Fibroblast of lung (primary cell): ENCODE measurements at regions not wholly inside any gene's neighbourhood (a gene's known extent, or its start where the extent isn't known, plus 50 kb on each side); places are given as distances from the start of the nearest gene placed in this dataset.

ENCODE experiments used
- DNase-seq, 2 donors: peaks; one replicate each; pipeline versions ENCODE4 v3.0.0 to v3.0.0-alpha.2; 2010; ENCODE audit warnings: low read depth in 2 of 2
- H2AFZ ChIP-seq: 2 replicates; pipeline ENCODE4 v1.5.1; 2012; ENCODE audit warnings: low read length, control low read depth, inconsistent platforms
- H3K27ac ChIP-seq: 2 replicates; pipeline ENCODE4 v1.5.1; 2011; ENCODE audit warnings: low read length, control low read depth; ENCODE audit not compliant: insufficient read depth
- H3K27me3 ChIP-seq: 2 replicates; pipeline ENCODE4 v1.5.1; 2011; ENCODE audit warnings: mild to moderate bottlenecking, low read length; ENCODE audit not compliant: control insufficient read depth, insufficient read depth
- H3K36me3 ChIP-seq: 2 replicates; pipeline ENCODE4 v1.5.1; 2011; ENCODE audit warnings: low read length; ENCODE audit not compliant: control insufficient read depth, insufficient read depth
- H3K4me1 ChIP-seq: 2 replicates; pipeline ENCODE4 v1.5.1; 2011; ENCODE audit warnings: low read length; ENCODE audit not compliant: control insufficient read depth, insufficient read depth; ENCODE audit errors: extremely low read depth
- H3K4me2 ChIP-seq: 2 replicates; pipeline ENCODE4 v1.5.1; 2011; ENCODE audit warnings: low read length, control low read depth; ENCODE audit not compliant: insufficient read depth; ENCODE audit errors: extremely low read depth
- H3K4me3 ChIP-seq, 4 experiments: fragments of 200-600 bp in 1 of 4; sonication (generic) in 1 of 4; replicated peaks in 1 of 4; 2 replicates each; pipeline ENCODE4 v1.5.1; 2011 to 2016; ENCODE audit warnings: low read length in 4 of 4, low read depth in 3 of 4, mild to moderate bottlenecking in 3 of 4, control low read depth in 2 of 4, inconsistent platforms in 1 of 4, mixed read lengths in 1 of 4; ENCODE audit not compliant: insufficient read depth in 1 of 4; ENCODE audit errors: control extremely low read depth in 1 of 4
- H3K79me2 ChIP-seq: 2 replicates; pipeline ENCODE4 v1.5.1; 2012; ENCODE audit warnings: mild to moderate bottlenecking, low read length, inconsistent platforms; ENCODE audit not compliant: control insufficient read depth, insufficient read depth
- H3K9ac ChIP-seq: 2 replicates; pipeline ENCODE4 v1.5.1; 2011; ENCODE audit warnings: mild to moderate bottlenecking, low read length, control low read depth; ENCODE audit not compliant: insufficient read depth
- H3K9me3 ChIP-seq: 2 replicates; pipeline ENCODE4 v1.5.1; 2012; ENCODE audit warnings: low read depth, low read length; ENCODE audit not compliant: control insufficient read depth, insufficient read depth
- H4K20me1 ChIP-seq: 2 replicates; pipeline ENCODE4 v1.5.1; 2011; ENCODE audit warnings: low read length; ENCODE audit not compliant: control insufficient read depth, insufficient read depth; ENCODE audit errors: extremely low read depth
- CTCF ChIP-seq, 2 donors: IDR thresholded peaks in 1 of 2; conservative IDR thresholded peaks in 1 of 2; 1 replicate in 1 of 2; 2 replicates in 1 of 2; pipeline ENCODE4 v1.5.1; 2011 to 2012; ENCODE audit warnings: low read length in 2 of 2, control low read depth in 1 of 2, inconsistent platforms in 1 of 2, low read depth in 1 of 2, mild to moderate bottlenecking in 1 of 2
- EZH2 ChIP-seq: IDR thresholded peaks from 2 replicates; pipeline ENCODE4 v1.5.1; 2012; ENCODE audit warnings: low read length, control low read depth, mild to moderate bottlenecking; ENCODE audit errors: missing control alignments

- DNase-seq, result no peak
- Histone ChIP-seq H3K79me2 (no peaks in the 10 kb centered on the region), H4K20me1 (no peaks in the 10 kb centered on the region), H3K4me1 (peaks cover 4% of the 10 kb centered on the region), H3K27ac (no peak overlapping the region), H2AFZ (no peak overlapping the region), H3K36me3 (no peaks in the 10 kb centered on the region), H3K9ac (no peak overlapping the region), H3K4me2 (no peak overlapping the region), H3K9me3 (no peaks in the 10 kb centered on the region), H3K4me3 (no peak overlapping the region), H3K27me3 (no peaks in the 10 kb centered on the region)
- TF ChIP-seq CTCF (conservative IDR thresholded peaks at IDR 0.05 in 1 of 2, IDR thresholded peaks at IDR 0.05 in 1 of 2; ENCODE audit: low read depth in 1 of 2, low read length in 2 of 2) (no peak), EZH2 (no peak)
Measured at GRCh38 chr4:110851989-110852388, 229.1 kb upstream of the PITX2 start.

- no peak for TF ChIP-seq EZH2
- no peak for TF ChIP-seq CTCF (conservative IDR thresholded peaks at IDR 0.05 in 1 of 2, IDR thresholded peaks at IDR 0.05 in 1 of 2; ENCODE audit: low read depth in 1 of 2, low read length in 2 of 2)
- Histone ChIP-seq H3K4me3 (no peak overlapping the region), H3K27me3 (no peaks in the 10 kb centered on the region), H3K79me2 (no peaks in the 10 kb centered on the region), H3K27ac (no peak overlapping the region), H3K9me3 (no peaks in the 10 kb centered on the region), H3K4me2 (no peak overlapping the region), H3K36me3 (no peaks in the 10 kb centered on the region), H3K4me1 (peaks cover 4% of the 10 kb centered on the region), H4K20me1 (no peaks in the 10 kb centered on the region), H3K9ac (no peak overlapping the region), H2AFZ (no peak overlapping the region)
- DNase-seq, result no peak
Measured at GRCh38 chr4:110852793-110853192, 229.9 kb upstream of the PITX2 start.

- H4K20me1 ChIP-seq, result no peaks in the 10 kb centered on the region
Measured at GRCh38 chr4:110853242-110853641, 230.4 kb upstream of the PITX2 start.

More at GRCh38 chr4:110853242-110853641, 230.4 kb upstream of the PITX2 start:
- DNase-seq, result no peak
- H3K27ac ChIP-seq, result no peak overlapping the region
- H3K27me3 ChIP-seq, result no peaks in the 10 kb centered on the region
- no peak overlapping the region for H3K9ac ChIP-seq
- H3K4me1 ChIP-seq, result peaks cover 4% of the 10 kb centered on the region
- H3K9me3 ChIP-seq, result no peaks in the 10 kb centered on the region
- H3K4me3 ChIP-seq, result no peak overlapping the region
- no peak for TF ChIP-seq EZH2
- TF ChIP-seq CTCF (conservative IDR thresholded peaks at IDR 0.05 in 1 of 2, IDR thresholded peaks at IDR 0.05 in 1 of 2; ENCODE audit: low read depth in 1 of 2, low read length in 2 of 2), result no peak
- H2AFZ ChIP-seq, result no peak overlapping the region
- no peak overlapping the region for H3K4me2 ChIP-seq
- no peaks in the 10 kb centered on the region for H3K36me3 ChIP-seq
- no peaks in the 10 kb centered on the region for H3K79me2 ChIP-seq
